ENCODE measurements at regions not wholly inside any gene's neighbourhood (a gene's known extent, or its start where the extent isn't known, plus 50 kb on each side); places are given as distances from the start of the nearest gene placed in this dataset.

- TF ChIP-seq POLR2A (IDR thresholded peaks at IDR 0.05), result no peak
- TF ChIP-seq, protein P1, sequence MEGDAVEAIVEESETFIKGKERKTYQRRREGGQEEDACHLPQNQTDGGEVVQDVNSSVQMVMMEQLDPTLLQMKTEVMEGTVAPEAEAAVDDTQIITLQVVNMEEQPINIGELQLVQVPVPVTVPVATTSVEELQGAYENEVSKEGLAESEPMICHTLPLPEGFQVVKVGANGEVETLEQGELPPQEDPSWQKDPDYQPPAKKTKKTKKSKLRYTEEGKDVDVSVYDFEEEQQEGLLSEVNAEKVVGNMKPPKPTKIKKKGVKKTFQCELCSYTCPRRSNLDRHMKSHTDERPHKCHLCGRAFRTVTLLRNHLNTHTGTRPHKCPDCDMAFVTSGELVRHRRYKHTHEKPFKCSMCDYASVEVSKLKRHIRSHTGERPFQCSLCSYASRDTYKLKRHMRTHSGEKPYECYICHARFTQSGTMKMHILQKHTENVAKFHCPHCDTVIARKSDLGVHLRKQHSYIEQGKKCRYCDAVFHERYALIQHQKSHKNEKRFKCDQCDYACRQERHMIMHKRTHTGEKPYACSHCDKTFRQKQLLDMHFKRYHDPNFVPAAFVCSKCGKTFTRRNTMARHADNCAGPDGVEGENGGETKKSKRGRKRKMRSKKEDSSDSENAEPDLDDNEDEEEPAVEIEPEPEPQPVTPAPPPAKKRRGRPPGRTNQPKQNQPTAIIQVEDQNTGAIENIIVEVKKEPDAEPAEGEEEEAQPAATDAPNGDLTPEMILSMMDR (IDR thresholded peaks at IDR 0.05), result no peak
Measured at GRCh38 chr15:96598514-96598913, 268.0 kb downstream of the NR2F2 start.

Data from heart left ventricle (tissue), 13 donors.